ENCODE measurements at regions not wholly inside any gene's neighbourhood (a gene's known extent, or its start where the extent isn't known, plus 50 kb on each side); places are given as distances from the start of the nearest gene placed in this dataset.
"Not testable (repeated sequence)": the region's sequence is repeated elsewhere in the genome, so short reads cannot be mapped to it uniquely, and the experiment has no call there.

- no peak for DNase-seq
These were observed 388.2 kb upstream of the SYNCRIP start for GRCh38 chr6:86030875-86031274.

GRCh38 chr6:86028776-86029175 lies 386.1 kb upstream of the SYNCRIP start:
- DNase-seq, result no peak

GRCh38 chr6:86026890-86027289 lies 384.2 kb upstream of the SYNCRIP start:
- DNase-seq, result not testable (repeated sequence)

- no peak for DNase-seq
These were observed 374.6 kb upstream of the SYNCRIP start for GRCh38 chr6:86017236-86017635.

GRCh38 chr6:86016567-86016966 lies 373.9 kb upstream of the SYNCRIP start:
- DNase-seq, result no peak

GRCh38 chr6:86016077-86016476 lies 373.4 kb upstream of the SYNCRIP start:
- no peak for DNase-seq

- DNase-seq, result not testable (repeated sequence)
These were observed 370.3 kb upstream of the SYNCRIP start for GRCh38 chr6:86012991-86013390.

- DNase-seq, result no peak
These were observed 368.5 kb upstream of the SYNCRIP start for GRCh38 chr6:86010915-86011786.

GRCh38 chr6:85997206-85997605 lies 354.5 kb upstream of the SYNCRIP start:
- no peak for DNase-seq

- no peak for DNase-seq
These were observed 353.3 kb upstream of the SYNCRIP start for GRCh38 chr6:85996034-85996375.

GRCh38 chr6:85995339-85996033 lies 352.8 kb upstream of the SYNCRIP start:
- no peak for DNase-seq

- no peak for DNase-seq
These were observed 344.0 kb upstream of the SYNCRIP start for GRCh38 chr6:85986681-85987080.

- DNase-seq, result no peak
These were observed 340.5 kb upstream of the SYNCRIP start for GRCh38 chr6:85983032-85983659.

GRCh38 chr6:85977661-85978060 lies 335.0 kb upstream of the SYNCRIP start:
- no peak for DNase-seq

- DNase-seq, result no peak
These were observed 333.3 kb upstream of the SYNCRIP start for GRCh38 chr6:85975957-85976356.

GRCh38 chr6:85971238-85971637 lies 328.6 kb upstream of the SYNCRIP start:
- DNase-seq, result no peak

- DNase-seq, result no peak
These were observed 324.1 kb upstream of the SYNCRIP start for GRCh38 chr6:85966828-85967227.

- DNase-seq, result no peak
These were observed 319.1 kb upstream of the SYNCRIP start for GRCh38 chr6:85961746-85962145.

- no peak for DNase-seq
These were observed 318.4 kb upstream of the SYNCRIP start for GRCh38 chr6:85961125-85961524.

GRCh38 chr6:85948481-85948880 lies 305.8 kb upstream of the SYNCRIP start:
- no peak for DNase-seq

GRCh38 chr6:85945459-85946185 lies 302.9 kb upstream of the SYNCRIP start:
- DNase-seq, result no peak

- DNase-seq, result no peak
These were observed 302.1 kb upstream of the SYNCRIP start for GRCh38 chr6:85944776-85945175.

- no peak for DNase-seq
These were observed 300.2 kb upstream of the SYNCRIP start for GRCh38 chr6:85942844-85943243.
